NCI-H2081 (cell line): ENCODE measurements at regions not wholly inside any gene's neighbourhood (a gene's known extent, or its start where the extent isn't known, plus 50 kb on each side); places are given as distances from the start of the nearest gene placed in this dataset.
A peak's percentile ranks its signal among the peaks of the same experiment; 100 is the strongest.

Experiments
- DNase-seq, 2 experiments: peaks; one replicate each; lab custom pipeline; 2025; lab: John Stamatoyannopoulos, UW

DNA sequence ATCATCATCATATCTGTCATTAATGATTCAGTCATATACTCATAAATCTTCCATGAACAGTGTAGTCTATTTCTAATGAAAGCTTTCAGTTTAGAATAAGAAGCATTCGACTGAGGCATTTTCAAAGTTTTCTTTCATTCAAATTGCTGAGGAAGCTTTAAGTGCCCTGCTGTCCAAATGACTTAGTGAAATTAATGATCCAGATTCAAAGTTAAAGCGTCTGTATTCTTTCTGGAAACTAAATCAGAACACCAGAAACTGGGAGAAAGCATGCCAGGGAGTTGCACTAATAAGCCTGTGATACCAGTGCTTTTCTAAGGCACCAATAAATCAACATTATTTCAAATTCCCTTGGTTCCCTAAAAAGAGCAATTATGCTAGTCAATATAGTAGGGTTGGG is 367.8 kb upstream of the ANO5 start:
- no peak for DNase-seq

DNA sequence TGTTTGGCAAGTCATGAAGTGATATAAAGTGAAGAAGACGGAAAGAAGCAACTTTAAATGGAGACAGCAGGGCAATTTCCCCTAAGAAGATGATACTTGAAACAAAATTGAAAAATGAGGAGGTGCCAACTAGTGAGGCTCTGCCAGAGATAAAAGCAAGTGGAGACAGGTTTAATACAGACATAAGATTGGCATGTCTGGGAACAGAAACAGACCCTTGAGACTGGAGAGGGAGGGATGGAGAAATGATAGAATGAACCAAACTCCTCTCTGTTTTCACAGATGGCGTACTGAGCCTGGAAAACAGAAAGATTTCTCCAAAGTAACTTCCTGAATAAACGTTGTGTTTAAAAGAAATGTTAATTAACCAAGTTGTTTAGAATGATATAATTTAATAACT is 354.5 kb upstream of the ANO5 start:
- no peak for DNase-seq

DNA sequence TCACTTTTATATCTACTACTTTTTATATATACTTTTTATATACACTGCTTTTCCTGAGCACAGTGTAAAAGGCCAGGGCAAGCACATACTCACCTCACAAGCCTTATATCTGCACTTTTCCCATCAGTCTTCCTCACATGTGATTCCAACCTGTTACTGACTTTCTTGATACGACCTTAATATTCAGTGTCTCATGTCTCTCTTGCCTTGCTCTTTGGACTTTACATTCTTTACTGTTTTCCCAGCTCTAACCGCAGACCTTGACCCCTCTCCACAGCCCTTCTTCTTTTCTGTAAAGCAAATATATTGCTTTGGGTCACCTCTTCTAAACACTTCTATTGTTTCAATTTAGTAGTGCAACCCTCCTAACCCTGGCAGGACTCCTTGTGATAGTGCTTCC is 353.1 kb upstream of the ANO5 start:
- no peak for DNase-seq

DNA sequence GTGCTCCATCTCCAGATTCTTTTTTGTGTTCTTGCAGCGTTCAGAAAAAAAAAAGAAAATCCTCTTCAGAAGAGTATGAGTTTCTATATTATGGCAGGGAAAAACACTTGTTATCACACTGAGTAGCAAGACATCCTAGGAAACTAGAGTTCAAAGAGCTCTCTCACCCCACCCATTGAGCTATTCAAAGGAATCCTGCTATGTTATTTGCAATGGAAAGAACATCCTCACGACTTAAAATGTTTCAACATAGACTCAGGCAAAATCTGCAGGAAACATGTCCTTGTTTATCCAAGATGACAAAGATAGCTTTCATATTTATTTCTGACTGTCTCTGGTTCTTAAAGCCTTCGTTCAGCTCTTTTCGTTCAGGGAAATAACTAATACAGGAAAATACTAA is 331.6 kb upstream of the ANO5 start:
- DNase-seq, result no peak

DNA sequence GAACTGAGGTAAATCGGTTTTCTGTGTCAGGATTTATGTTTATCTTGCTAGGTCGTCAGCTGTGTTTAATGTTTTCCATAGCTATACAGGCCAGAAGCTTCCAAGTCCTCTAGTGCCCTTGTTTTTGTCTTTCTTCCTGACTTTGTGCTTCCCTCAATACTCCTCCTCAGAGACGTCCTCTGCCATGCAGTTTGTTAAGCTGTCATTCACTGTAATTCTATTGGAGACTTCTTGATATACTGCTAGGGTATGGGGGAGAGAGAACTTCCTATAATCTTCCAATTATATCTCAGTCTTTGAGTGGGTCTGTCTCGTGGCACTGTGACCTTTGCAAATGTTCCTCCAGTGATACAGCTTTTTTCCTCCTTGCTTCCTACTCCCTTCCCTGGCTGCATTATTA is 327.3 kb upstream of the ANO5 start:
- DNase-seq, result no peak

DNA sequence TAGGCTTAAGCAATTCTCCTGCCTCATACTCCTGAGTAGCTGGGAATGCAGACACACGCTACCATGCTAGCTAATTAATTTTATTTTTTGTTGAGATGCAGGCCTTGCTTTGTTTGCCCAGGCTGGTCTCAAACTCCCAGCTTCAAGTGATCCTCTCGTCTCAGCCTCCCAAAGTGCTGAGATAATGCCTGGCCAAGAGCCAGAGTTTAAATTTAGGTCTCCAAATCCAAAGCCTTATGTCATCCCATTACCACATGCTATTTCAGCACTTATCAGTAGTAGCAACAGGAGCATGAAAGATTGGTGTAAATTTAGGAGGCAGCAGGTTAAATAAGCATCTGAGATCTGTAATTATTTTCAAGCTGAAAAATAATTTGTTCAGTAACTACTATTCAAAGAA is 326.1 kb upstream of the ANO5 start:
- DNase-seq, result peak; percentile 2 to 47

DNA sequence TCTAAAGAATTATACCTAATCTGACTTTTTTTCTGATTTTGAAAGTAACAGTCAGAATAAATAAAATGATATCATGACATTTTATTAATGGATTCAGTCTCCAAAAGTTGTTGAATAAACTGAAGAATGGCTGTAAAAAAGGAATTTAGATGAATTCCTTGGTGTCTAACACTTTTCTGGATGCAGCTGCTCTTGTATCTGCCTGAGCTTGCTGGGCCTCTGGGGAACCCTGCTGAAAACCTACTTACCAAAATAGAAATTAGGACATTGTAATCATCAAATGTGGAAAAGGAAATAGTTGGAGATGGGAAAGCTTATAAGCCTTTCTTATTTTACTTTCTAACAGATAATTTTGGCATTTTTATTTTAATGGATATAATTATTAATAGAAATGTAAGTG is 315.7 kb upstream of the ANO5 start:
- DNase-seq, result no peak

DNA sequence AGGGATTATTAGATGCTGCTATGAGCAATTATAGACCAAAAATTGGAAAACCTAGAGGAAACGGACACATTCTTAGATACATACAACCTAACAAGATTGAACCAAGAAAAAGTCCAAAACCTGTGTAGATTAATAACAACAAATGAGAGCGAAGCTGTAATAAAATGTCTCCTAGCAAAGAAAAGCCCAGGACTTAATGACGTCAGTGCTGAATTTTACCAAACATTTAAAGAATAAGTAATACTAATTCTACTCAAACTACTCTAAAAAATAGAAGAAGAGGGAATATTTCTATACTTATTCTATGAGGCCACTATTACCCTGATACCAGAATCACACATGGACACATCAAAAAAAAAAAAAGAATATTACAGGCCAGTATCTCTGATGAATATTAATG is 309.5 kb upstream of the ANO5 start:
- no peak for DNase-seq

DNA sequence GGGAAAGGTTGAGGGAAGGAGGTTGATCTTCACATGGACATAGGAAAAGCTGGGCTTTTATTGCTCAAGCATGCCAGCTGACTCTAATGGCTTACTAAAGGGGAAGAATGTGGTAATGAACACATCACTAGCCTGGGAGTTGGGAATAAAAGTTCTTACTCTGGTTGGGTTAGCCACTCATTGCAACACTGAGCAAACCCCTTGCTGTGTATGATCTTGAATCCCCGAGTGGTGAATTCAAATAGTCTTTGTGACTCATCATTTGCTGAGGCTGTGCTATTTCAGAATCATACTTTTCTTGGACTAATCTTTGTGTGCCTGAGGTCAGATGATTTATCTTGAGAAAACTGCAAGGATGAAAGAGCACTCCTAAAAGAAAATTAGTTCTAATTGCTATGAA is 304.1 kb upstream of the ANO5 start:
- no peak for DNase-seq

DNA sequence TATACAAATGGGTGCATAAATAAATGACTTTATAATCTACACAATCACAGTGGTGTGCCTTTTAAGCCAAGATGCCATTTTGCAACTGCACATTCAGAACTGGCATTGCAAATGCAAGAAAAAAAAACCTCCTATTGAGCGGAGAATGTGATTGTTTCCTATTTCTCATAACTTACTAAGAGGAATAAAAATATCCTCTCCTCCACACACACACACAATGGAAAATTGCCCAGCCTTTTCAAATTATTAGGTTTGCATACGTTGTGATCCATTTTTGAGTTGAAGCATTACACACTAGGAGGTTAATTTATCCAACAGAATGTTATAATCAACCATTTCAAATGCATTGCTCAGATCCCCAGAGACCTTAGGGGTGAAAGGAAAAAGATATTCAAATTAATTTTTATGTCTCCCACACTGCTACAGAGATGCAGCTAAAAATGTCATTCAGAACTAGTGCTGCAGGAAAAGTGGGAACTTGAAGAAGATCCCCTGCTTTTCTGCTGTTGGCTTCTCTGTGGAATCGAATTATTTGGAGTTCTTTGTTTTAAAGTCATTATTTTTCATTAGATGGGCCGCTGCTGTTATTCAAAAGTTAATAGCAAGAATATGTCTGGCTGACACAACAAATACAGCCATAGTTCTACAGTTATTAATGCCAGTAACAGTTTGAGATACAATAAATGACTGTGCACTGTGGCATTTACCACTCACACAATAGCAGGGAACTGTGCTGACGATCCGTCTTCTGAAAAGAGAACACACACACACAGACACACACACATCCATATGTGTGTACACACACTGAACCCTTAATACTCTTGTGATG is 299.9 kb upstream of the ANO5 start:
- DNase-seq, result no peak

DNA sequence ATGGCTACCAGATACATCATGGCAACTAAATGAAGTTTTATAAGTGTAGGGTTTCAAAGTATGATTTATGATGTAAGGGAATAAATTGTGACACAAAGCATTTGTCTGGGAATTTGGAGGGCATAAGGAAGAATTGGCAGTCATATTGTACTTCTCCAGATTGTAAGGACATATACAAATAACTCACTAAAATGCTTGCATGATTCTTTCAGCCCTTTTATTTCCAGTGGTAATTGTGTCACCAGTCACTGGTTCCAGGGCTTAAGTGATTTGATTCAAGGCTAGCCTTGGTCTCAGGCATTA is 299.4 kb upstream of the ANO5 start:
- DNase-seq, result no peak

DNA sequence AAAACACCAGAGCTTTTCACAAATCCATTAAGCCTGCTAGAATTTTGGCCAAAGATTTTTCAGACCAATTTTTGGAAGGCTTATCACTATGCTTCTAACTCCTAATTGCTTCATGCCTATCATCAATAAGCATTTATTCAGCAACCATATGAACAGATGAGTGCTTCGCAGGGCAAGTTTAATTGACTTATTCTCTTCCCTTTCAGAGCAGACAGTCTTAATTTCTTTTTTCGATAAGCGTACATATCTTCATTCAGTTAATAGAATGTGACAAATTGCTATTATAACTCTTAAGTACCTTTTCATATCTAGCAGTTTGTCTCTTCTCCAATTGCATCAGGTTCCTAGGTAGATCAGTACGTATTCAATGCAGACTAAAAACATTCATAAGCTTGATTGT is 298.4 kb upstream of the ANO5 start:
- no peak for DNase-seq

DNA sequence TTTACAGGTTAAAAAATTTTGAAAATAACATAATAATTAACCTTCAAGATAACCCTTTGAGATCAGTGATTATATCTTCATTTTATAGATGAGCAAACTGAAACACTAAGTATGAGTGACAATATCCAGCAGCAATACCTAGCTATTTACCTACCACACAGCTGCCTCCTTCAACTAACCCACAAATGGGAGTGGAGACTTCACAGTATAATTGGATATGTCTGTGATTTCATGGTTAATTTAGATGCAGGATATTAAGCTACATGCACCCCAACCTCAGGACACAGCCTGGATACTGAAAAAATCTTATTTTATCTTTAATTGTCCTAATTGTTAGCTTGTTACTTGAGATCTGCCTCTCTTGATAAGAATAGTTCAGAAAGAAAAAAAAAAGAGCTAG is 297.2 kb upstream of the ANO5 start:
- no peak for DNase-seq

DNA sequence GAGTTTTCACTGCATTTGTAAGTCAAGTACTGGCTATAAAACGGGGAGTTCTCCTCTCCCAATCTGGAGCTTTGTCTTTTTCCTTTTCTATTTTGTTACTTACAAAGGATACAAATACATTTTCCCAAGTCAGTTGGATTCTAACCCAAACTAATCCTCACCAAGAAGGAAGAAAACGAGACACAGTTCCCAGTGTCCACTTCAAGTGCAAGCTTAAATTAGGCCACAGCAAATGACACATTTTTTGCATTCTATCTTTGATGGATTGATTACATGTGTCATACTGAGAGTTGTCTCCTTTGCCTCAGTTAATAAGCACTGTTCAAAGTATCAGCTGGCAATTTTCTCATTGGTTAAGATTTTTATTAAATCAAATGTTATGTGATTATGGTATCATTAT is 296.7 kb upstream of the ANO5 start:
- DNase-seq, result no peak

DNA sequence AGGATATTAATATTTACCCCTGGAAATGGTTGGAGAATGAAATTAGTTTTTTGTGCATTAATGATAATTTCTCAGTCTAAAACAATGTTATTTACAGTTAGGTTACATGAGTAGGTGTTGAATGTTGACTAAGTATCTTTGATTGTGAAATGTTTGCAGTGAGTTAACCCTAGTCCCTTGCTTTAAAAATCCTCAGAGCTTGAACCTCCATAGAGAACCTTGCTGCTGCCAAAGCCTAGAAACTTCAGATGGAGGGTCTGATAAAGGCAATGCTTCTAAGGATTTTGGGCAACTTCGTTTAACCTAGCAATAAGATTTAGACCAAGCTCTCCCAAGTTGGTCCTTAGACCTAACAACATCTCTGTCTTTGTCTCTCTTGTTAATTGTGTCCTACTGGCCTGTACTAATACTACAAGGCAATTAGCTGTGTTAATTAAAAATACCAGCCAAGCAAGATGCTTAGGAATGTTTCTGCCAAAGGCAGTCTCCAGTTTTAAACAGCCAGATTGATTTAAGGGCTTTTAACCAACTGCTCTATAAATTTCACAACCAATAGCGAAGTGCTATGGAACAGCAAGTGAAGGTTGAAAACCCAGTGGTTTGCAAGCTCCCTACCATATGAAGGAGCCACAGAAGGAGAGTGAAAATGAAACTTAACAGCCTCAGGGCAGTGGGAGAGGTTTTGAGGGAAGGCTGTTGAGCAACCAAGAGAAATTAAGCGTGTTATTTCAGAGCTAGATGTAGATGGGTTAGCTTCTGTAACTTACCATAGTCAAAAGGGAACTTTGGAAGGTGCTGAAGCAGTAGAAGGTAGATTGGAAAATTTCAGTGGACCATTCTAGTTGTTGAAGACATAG is 295.9 kb upstream of the ANO5 start:
- DNase-seq, result no peak

DNA sequence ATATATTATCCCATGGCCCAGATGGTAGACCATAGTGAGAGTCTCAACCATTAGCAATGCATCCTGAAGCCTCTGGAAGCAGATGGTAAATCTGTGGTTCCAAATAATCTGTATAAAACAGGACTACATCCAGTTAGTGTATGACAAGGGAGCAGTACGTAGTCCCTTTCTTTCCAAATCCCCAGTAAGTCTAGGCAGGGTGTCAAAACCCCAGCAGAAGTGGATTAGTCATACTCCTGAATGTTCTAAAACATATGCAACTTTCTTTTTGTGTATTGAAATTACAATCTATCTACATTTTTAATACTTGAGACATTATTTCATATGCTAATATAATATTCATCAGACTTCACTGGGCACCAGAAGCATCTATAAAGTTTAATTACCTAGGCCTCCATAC is 295.1 kb upstream of the ANO5 start:
- no peak for DNase-seq

DNA sequence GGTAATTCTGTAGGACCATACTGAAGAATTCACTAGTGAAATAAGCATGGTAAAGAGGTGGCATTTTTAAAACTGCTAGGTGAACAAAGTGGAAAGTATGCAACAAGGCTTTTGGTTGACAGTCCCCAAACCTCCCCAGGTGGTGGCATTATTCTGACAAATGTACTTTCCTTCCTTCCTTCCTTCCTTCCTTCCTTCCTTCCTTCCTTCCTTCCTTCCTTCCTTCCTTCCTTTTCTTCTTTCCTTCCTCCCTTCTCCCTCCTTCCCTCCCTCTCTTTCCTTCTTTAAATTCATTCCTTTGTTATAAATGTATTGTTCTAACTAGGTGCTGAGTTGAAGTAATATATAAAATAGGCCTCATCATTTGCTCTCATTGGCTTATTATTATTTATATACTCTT is 284.7 kb upstream of the ANO5 start:
- DNase-seq, result no peak

DNA sequence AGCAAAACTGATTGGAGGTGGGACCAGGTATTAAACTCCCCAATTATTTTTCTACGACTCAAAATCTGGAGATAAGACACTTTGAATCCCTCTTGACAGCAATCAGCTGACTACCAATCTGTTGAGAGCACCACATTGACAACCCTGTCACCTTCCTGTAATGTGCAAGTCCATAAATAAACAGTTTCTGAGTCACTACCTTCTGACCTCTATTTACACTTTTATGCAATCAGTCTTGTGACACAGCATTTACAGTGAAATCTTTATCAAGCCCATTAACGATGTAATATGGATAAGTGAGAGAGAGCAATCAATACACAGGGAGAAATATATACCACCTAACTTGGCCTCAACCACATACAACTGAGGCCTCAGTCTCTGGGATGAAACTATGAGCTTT is 283.7 kb upstream of the ANO5 start:
- no peak for DNase-seq

DNA sequence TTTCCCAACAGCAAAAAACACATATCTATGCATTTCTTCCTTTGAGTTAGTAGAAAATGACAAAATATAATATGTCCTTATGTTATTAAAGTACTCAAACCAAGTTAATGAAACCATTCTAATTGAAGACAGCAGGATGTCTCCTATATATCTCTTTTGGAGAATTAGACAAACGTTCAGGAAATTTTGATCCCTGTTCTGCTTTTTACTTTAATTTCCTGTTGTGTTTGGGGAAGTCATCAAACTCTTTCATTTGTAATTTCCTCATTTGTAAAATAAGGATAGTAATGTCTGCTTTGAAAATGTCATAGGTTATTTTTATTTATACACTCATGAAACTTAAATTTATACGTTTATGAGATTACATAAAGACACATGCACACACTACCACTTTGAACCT is 281.8 kb upstream of the ANO5 start:
- no peak for DNase-seq

DNA sequence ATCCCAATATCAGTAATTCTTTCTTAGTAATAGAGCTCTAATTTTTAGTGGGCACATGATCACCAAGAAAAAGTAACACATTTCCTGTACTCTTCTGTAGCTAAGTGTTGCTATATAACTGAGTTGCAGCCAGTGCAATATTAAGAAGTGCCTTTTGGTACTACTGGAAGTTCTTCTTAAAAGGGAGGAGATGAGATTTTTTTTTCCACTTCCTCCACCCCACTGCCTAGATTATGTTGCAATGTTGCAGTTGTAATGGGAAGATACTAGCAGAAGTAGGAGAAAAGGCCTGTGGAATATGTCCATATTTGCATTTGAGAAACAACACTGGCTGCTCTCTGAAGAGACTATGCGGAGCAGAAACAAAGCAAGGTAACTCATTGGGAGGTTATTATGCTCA is 280.6 kb upstream of the ANO5 start:
- no peak for DNase-seq

DNA sequence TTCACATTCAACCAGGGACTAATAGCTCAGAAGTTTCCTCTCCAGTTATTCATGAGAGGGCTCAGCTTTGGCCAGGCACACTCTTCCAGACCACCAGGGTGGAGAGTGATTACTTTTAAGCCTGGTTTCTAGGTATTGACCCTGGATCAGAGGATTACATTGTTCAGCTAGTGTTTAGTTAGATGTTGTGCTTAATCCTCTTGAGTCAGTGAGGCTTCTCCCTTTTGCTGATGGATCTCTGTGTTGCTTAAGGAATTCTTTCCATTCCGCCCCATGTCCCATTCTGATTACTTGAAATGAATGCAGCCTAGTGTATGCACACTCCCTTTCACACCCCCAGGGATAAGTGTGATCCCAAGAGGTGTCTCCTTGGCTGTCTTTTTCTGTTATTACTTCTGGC is 271.7 kb upstream of the ANO5 start:
- DNase-seq, result no peak

DNA sequence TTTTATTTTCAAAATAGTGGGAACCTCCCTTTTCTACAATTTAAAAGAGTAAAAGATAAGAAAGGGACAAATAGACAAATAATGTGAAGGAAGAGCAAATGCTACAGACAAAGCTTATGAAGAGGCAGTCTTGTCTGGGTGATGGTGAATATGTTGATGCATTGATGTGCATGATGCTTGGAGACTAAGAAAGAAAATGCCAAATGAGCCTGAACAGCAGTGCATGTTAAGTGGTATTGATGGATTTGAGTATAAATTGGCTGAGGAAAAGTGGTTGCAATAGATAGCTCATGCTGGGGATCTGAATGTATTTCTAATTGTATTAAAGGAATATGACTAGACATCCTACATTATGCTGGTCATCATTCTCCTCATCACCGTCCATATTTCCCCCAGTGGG is 268.6 kb upstream of the ANO5 start:
- no peak for DNase-seq

DNA sequence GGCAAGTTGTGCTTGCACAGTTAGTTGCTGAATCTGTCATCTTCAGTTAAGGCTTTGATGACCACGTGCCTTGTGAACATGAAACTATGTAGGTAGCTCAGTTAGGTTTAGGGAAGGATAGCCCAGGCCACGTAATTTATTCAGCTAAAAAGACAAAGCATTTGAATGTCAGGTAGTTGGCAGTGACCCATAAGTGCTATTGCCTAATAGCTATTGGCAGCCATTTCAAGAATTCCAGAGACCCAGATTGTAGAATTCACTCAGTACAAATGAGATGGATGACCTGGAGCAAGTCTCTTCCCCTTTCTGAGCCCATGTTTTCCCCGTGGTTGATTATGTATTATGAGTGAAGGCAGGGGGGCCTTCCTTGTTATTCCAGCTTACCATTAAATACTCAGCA is 265.3 kb upstream of the ANO5 start:
- no peak for DNase-seq

DNA sequence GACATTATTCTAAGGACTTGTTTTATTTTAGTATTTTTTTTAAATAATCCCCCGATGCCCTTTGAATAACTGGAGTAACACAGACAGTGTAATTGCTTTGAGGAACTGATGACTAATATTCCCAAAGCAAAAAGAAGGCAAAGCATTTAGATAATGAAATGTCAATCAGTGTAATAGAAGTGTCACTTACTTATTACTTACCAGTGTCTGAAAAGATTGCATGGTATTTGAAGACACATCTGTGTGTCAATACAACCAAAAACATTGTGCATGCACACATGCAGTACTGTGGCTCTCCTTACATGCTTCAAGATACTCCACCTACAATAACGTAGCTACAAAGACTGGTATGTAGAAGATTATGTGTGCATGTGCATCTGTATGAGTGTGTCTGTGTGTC is 264.0 kb upstream of the ANO5 start:
- DNase-seq, result no peak
